ENCODE measurements at regions not wholly inside any gene's neighbourhood (a gene's known extent, or its start where the extent isn't known, plus 50 kb on each side); places are given as distances from the start of the nearest gene placed in this dataset.

GRCh38 chr3:13158871-13159270, 85.6 kb upstream of the IQSEC1 start:
- Histone ChIP-seq H3K36me3 (replicated peaks; ENCODE audit: low read depth, low read length) (no peaks in the 10 kb centered on the region), H3K79me2 (ENCODE audit: low read length) (no peaks in the 10 kb centered on the region), H3K4me3 (ENCODE audit: low read length) (no peak overlapping the region), H2AFZ (ENCODE audit: low read depth, low read length) (no peak overlapping the region), H3K4me2 (ENCODE audit: low read length) (no peak overlapping the region), H3K9ac (ENCODE audit: low read length) (no peak overlapping the region), H3K27me3 (ENCODE audit: low read depth, low read length) (peaks cover 33% of the 10 kb centered on the region), H3K9me3 (ENCODE audit: insufficient read depth, low read length) (peaks cover 5% of the 10 kb centered on the region; the same call in 1 of the 2 replicates), H4K20me1 (ENCODE audit: insufficient read depth, low read length) (no peaks in the 10 kb centered on the region), H3K4me1 (ENCODE audit: low read length) (peaks cover 3% of the 10 kb centered on the region; the same call in 1 of the 2 replicates), H3K27ac (ENCODE audit: low read length) (no peak overlapping the region)
- TF ChIP-seq EZH2phosphoT487 (IDR thresholded peaks at IDR 0.05; ENCODE audit: low read depth) (no peak), CTCF (IDR thresholded peaks at IDR 0.05; ENCODE audit: low read depth, low read length) (no peak)

- Histone ChIP-seq H3K79me2 (ENCODE audit: low read length) (no peaks in the 10 kb centered on the region), H3K4me2 (ENCODE audit: low read length) (no peak overlapping the region), H4K20me1 (ENCODE audit: insufficient read depth, low read length) (no peaks in the 10 kb centered on the region), H3K36me3 (replicated peaks; ENCODE audit: low read depth, low read length) (no peaks in the 10 kb centered on the region), H3K9ac (ENCODE audit: low read length) (no peak overlapping the region), H3K27ac (ENCODE audit: low read length) (no peak overlapping the region), H3K4me1 (ENCODE audit: low read length) (peaks cover 3% of the 10 kb centered on the region; the same call in 1 of the 2 replicates), H3K27me3 (ENCODE audit: low read depth, low read length) (peaks cover 36% of the 10 kb centered on the region), H3K9me3 (ENCODE audit: insufficient read depth, low read length) (peaks cover 5% of the 10 kb centered on the region; the same call in 1 of the 2 replicates), H2AFZ (ENCODE audit: low read depth, low read length) (no peak overlapping the region), H3K4me3 (ENCODE audit: low read length) (no peak overlapping the region)
- TF ChIP-seq EZH2phosphoT487 (IDR thresholded peaks at IDR 0.05; ENCODE audit: low read depth) (no peak), CTCF (IDR thresholded peaks at IDR 0.05; ENCODE audit: low read depth, low read length) (no peak)
Observed at GRCh38 chr3:13158408-13158807, 85.2 kb upstream of the IQSEC1 start.

- no peak overlapping the region for H3K4me3 ChIP-seq (ENCODE audit: low read length)
- peaks cover 3% of the 10 kb centered on the region; the same call in 1 of the 2 replicates for H3K4me1 ChIP-seq (ENCODE audit: low read length)
- H3K27me3 ChIP-seq (ENCODE audit: low read depth, low read length), result peaks cover 40% of the 10 kb centered on the region
- no peak overlapping the region for H3K27ac ChIP-seq (ENCODE audit: low read length)
- H3K79me2 ChIP-seq (ENCODE audit: low read length), result no peaks in the 10 kb centered on the region
- H2AFZ ChIP-seq (ENCODE audit: low read depth, low read length), result no peak overlapping the region
- no peak overlapping the region for H3K9ac ChIP-seq (ENCODE audit: low read length)
- no peaks in the 10 kb centered on the region for H3K36me3 ChIP-seq (replicated peaks; ENCODE audit: low read depth, low read length)
- TF ChIP-seq EZH2phosphoT487 (IDR thresholded peaks at IDR 0.05; ENCODE audit: low read depth) (no peak), CTCF (IDR thresholded peaks at IDR 0.05; ENCODE audit: low read depth, low read length) (no peak)
- H3K9me3 ChIP-seq (ENCODE audit: insufficient read depth, low read length), result peaks cover 5% of the 10 kb centered on the region; the same call in 1 of the 2 replicates
- H4K20me1 ChIP-seq (ENCODE audit: insufficient read depth, low read length), result no peaks in the 10 kb centered on the region
- no peak overlapping the region for H3K4me2 ChIP-seq (ENCODE audit: low read length)
Observed at GRCh38 chr3:13157986-13158385, 84.8 kb upstream of the IQSEC1 start.

GRCh38 chr3:13152826-13153710, 79.8 kb upstream of the IQSEC1 start:
- H3K9ac ChIP-seq (ENCODE audit: low read length), result no peak overlapping the region
- no peak overlapping the region for H3K4me3 ChIP-seq (ENCODE audit: low read length)
- no peaks in the 10 kb centered on the region for H3K79me2 ChIP-seq (ENCODE audit: low read length)
- peaks cover 34% of the 10 kb centered on the region for H3K27me3 ChIP-seq (ENCODE audit: low read depth, low read length)
- H3K9me3 ChIP-seq (ENCODE audit: insufficient read depth, low read length), result peaks cover 5% of the 10 kb centered on the region; the same call in 1 of the 2 replicates
- H3K36me3 ChIP-seq (replicated peaks; ENCODE audit: low read depth, low read length), result no peaks in the 10 kb centered on the region
- no peaks in the 10 kb centered on the region for H4K20me1 ChIP-seq (ENCODE audit: insufficient read depth, low read length)
- no peak overlapping the region for H3K27ac ChIP-seq (ENCODE audit: low read length)
- H3K4me1 ChIP-seq (ENCODE audit: low read length), result no peaks in the 10 kb centered on the region
- no peak overlapping the region for H3K4me2 ChIP-seq (ENCODE audit: low read length)
- TF ChIP-seq CTCF (IDR thresholded peaks at IDR 0.05; ENCODE audit: low read depth, low read length) (no peak), EZH2phosphoT487 (IDR thresholded peaks at IDR 0.05; ENCODE audit: low read depth) (no peak)
- H2AFZ ChIP-seq (ENCODE audit: low read depth, low read length), result no peak overlapping the region
